ES-I3 (cell line): ENCODE measurements at regions not wholly inside any gene's neighbourhood (a gene's known extent, or its start where the extent isn't known, plus 50 kb on each side); places are given as distances from the start of the nearest gene placed in this dataset.

Experiments used
- H3K36me3 ChIP-seq: 2 replicates; pipeline ENCODE4 v1.6.1; 2013; ENCODE audit warnings: mild to moderate bottlenecking, low read length, control low read depth, moderate library complexity; ENCODE audit not compliant: insufficient read depth
- H3K4me1 ChIP-seq: 2 replicates; pipeline ENCODE4 v1.6.1; 2013; ENCODE audit warnings: mild to moderate bottlenecking, control low read depth, low read length; ENCODE audit not compliant: insufficient read depth
- H3K9ac ChIP-seq: 2 replicates; pipeline ENCODE4 v1.6.1; 2013; ENCODE audit warnings: low read depth, mild to moderate bottlenecking, low read length, moderate library complexity
- H3K9me3 ChIP-seq: 2 replicates; pipeline ENCODE4 v1.6.1; 2013; ENCODE audit warnings: mild to moderate bottlenecking, low read length, moderate library complexity; ENCODE audit not compliant: control insufficient read depth, insufficient read depth

DNA sequence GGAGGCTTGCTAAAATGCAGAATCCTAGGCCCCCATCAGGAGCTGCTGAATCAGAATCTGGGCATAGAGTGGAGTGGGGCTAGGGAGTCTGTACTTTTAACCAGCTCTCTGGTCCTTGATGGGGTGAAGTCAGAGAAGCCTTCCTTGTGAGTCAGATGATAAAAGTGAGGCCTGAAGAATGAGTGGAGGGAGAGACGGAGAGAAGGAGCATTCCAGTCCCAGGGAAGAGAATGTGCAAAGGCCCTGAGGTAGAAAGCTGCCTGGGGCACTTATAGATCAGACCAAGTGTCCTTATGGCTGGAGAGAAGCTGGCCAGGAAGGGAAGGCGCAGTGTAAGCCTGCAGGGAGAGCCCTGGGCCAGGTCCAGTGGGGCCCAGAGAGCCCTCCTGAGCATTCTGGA lies 235.1 kb upstream of the NLRP1 start:
- Histone ChIP-seq H3K4me1 (peaks cover 15% of the 10 kb centered on the region), H3K36me3 (no peaks in the 10 kb centered on the region), H3K9ac (no peak overlapping the region), H3K9me3 (no peaks in the 10 kb centered on the region)

DNA sequence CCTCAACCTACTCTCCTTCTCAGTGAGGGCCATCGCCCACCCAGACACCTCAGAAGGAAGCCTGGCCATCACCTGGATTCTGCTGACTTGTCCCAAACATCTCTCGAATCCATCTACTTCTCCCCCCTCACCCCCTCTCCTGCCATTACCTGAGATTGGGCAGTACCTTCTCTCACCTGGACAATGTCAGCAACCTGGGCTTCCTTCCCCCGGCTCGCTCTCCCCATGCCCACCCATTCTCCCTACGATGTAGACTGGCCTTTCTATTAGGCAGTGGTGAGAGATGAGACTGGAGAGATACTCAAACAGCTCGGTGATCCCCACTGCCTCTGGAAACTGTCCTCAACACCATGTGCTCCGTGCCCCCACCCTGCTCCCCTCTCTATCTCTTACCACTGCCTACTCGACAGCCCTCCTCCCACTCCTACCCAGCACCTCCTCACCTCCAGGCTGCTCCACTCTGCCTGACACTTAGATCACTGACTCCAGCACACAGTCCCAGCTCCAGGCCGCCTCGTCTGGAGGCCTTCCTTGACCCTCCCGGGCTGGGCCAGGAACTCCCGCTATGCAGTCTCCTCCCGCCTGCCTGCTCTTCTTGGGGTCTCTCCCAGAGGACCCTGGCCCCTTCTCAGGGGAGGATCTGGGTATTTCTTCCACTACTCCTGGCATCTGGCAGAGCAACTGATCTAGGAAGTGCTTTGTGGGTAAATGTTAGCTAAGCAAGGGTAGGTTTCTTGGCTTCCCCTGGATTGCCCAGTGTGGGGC lies 235.8 kb upstream of the NLRP1 start:
- no peaks in the 10 kb centered on the region for H3K36me3 ChIP-seq
- H3K4me1 ChIP-seq, result peaks cover 15% of the 10 kb centered on the region
- no peak overlapping the region for H3K9ac ChIP-seq
- H3K9me3 ChIP-seq, result no peaks in the 10 kb centered on the region

DNA sequence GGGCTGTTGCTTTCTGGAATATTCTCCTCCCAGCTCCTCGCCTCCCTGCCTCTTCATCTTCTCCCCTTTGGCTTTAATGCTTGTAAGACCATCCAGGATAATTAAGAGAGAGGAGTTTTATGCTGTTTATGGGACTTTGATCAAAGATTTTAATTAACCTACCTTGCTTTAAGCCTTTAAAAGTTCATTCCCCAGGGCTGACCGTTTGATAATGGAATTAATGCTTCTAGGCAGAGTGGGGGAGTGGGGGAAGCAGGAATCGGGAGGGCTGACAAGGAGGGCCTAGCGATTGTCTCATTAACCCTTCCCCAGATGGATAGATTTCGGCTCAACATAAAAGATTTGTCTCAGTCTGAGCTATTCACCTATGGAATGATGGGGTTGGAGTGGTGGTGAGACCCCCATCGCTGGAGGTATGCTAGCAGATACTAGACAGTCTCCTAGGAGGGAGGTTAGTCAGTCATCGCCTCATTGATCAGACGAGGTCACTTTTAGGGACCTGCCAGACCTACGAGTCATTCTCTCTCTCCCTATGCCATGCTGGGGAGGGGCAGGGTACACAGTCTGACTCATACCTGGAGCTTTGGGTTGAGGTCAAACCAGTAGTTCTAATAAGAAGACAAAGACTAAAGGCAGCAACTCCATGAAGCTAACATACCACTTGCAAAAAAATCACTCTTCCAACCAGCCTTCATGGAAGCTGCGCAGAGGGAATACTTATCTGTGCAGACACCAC lies 236.6 kb upstream of the NLRP1 start:
- H3K4me1 ChIP-seq, result peaks cover 15% of the 10 kb centered on the region
- H3K9ac ChIP-seq, result no peak overlapping the region
- H3K9me3 ChIP-seq, result no peaks in the 10 kb centered on the region
- no peaks in the 10 kb centered on the region for H3K36me3 ChIP-seq

DNA sequence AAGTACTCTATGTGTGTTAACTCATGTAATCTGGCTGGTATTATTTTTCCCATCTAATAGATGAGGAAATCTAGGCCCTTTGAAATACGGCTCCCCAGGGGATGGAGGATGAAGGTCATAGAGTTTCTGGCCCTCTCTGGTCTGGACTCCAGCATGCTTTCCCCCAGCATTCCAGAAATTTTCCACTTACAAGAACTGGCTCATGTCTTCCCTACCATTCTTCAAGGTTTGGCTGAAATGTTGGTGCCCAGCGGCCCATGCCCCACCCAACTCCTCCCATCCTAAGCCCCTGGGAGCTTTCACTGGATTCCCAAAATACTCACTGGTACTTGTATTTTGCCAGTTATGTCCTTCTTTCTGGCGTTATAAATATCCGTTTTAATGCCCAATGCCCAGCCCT lies 237.5 kb upstream of the NLRP1 start:
- H3K36me3 ChIP-seq, result no peaks in the 10 kb centered on the region
- no peak overlapping the region for H3K9ac ChIP-seq
- H3K9me3 ChIP-seq, result no peaks in the 10 kb centered on the region
- peaks cover 10% of the 10 kb centered on the region for H3K4me1 ChIP-seq

DNA sequence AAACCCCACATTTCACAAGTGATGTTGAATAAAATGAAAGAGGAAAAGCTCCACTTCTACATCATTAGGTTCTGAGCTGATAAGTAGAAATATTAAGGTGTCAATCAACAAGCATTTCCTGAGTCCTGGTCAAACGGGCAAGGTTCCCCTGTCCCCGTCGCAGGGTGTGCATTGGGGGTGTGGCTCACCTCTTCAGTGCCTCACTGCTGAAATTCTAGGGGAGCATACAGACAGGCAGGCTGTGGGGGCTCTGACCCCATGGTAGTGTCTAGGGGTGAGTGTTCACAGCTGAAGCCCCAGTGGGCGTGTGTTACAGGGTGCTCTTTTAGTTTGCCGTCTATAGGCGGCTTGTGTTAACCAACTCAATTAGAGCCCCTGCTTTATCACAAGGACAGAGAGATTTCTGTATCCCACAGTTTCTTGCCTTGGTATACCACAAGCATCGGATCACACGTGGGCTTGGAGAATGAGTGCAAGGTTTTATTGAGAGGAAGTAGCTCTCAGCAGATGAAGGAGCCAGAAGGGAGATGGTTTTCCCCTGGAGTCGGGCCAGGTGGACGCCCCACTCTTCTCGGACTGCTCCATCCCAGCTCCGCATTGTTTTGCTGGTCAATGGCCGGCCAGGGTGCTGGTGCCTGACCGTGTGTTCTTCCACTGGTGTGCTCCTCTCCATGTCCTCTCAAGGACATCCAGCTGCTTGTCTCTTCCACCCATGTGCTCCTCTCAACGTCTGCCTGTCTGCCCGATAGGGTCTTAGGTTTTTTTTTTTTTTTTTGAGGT lies 238.2 kb upstream of the NLRP1 start:
- Histone ChIP-seq H3K4me1 (peaks cover 4% of the 10 kb centered on the region), H3K9me3 (no peaks in the 10 kb centered on the region), H3K36me3 (no peaks in the 10 kb centered on the region), H3K9ac (no peak overlapping the region)

DNA sequence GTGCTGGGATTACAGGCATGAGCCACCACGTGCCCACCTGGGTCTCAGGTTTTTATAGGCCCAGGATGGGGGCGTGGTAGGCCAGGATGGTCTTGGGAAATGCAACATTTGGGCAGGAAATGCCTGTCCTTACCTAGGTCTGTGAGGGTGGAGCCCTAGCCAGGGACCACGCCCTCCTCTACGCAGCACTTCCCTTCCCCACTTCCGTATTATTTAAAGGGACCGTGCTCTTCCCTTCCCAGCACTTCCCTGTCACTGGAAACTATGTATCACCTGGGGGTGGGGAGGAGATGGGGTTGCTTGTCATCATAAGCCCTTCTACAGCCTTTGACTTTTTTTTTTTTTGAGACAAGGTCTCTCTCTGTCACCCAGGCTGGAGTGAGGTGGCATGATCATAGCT lies 238.9 kb upstream of the NLRP1 start:
- Histone ChIP-seq H3K36me3 (no peaks in the 10 kb centered on the region), H3K4me1 (peaks cover 4% of the 10 kb centered on the region), H3K9ac (no peak overlapping the region), H3K9me3 (no peaks in the 10 kb centered on the region)

DNA sequence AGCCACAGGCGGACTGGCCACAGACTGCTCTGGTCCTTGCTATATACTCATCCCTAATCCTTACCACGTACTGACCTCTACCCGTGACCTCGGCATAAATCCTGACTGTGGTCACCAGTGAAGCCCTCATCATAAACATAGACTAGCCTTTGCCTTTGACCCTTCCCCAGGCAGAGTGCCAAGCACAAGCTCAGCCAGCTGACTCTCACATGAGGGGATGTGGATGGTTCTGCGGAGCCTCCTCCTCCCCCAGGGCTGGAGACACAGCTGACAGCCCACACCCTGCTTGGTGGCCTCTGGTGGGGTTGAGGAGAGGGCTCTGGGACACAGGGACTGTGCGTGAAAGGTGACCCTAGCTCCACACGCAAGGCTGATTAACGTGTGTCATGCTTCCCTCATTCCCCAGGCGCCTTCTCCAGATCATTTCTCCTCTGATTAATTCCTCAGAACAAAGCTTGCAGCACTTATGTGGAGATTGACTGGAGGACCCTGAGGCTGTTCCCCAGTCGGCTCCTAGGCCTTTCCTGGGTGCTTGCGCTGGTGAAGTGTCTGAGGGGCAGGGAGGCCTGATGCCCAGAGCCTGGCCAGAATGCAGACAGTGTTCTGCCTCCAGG lies 241.5 kb upstream of the NLRP1 start:
- Histone ChIP-seq H3K36me3 (no peaks in the 10 kb centered on the region), H3K9ac (no peak overlapping the region), H3K4me1 (peaks cover 7% of the 10 kb centered on the region), H3K9me3 (no peaks in the 10 kb centered on the region)

DNA sequence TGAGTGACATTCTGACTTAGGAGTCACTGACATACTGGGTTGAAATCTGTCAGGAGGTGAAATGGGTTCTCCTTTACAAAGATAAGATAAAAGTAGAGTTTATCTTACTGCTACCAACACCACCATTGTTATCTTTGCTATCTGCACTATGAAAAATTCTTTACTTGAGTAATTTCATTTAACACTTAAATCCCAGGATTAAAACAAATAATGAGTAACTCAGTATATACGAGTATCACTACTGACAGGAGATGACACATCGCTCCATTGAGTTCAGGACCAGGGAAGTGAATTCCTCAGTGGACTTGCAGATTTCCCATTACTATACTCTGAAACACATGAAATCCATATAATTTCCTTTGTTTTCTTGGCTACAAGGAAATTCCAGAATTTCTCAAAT lies 242.1 kb upstream of the NLRP1 start:
- Histone ChIP-seq H3K9me3 (no peaks in the 10 kb centered on the region), H3K9ac (no peak overlapping the region), H3K4me1 (peaks cover 11% of the 10 kb centered on the region), H3K36me3 (no peaks in the 10 kb centered on the region)

DNA sequence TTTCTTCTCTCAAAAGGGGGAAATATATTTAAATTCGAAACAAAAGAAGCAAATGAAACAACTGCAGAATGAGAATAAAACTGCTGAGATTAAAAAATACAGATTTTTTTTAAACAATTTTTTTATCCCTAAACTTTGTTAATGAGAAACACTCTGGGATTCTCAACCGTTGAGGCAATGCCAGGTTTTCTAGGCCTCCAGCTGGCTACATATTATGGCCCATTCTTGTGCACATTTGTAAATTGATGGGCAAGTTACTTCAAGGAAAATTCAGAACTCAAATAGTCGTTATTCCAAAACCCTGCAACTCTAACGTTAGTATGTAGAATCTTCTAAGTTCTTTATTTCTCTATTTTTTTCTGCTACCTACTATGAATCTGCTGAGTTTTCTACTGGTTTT lies 239.3 kb upstream of the WSCD1 start:
- H3K9me3 ChIP-seq, result no peaks in the 10 kb centered on the region
- no peak overlapping the region for H3K9ac ChIP-seq
- H3K36me3 ChIP-seq, result no peaks in the 10 kb centered on the region
- peaks cover 16% of the 10 kb centered on the region for H3K4me1 ChIP-seq

DNA sequence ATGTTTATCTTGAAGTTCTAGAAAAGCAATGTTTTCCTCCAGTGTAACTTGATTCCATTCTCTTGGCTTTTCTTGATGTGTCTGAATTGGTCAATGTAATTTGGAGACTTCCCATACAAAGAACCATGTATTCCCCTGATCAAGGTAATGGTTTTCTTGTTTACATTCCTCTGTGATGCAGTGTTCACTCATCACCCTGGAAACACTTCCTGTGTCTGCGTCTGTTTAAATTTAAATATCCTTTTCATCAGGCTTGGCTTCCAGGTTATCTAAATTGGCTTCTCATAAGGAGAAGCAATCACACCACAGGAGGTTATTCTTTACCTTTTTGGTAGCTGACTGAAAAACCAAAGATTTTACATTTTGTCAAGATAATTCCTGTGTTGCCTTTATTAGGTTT lies 237.3 kb upstream of the WSCD1 start:
- no peaks in the 10 kb centered on the region for H3K9me3 ChIP-seq
- H3K9ac ChIP-seq, result no peak overlapping the region
- no peaks in the 10 kb centered on the region for H3K36me3 ChIP-seq
- peaks cover 16% of the 10 kb centered on the region for H3K4me1 ChIP-seq

DNA sequence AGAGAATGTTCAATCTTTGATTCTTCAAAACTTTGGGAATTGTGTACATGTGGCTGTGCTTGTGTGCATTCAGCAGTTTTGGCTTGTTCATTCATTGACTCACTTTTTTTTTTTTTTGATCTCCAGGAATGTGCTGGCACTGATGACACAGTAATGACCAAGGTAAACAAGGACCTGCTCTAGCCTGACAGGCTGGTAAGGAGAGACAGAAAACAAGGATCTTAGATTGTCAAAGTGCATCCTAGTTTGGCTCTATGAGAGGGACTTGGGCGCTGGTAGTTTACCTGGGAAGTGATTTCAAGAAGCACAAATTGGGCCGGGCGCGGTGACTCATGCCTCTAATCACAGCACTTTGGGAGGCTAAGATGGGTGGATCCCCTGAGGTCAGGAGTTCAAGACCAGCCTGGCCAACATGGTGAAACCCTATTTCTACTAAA lies 233.1 kb upstream of the WSCD1 start:
- peaks cover 7% of the 10 kb centered on the region; the same call in 1 of the 2 replicates for H3K4me1 ChIP-seq
- no peak overlapping the region for H3K9ac ChIP-seq
- no peaks in the 10 kb centered on the region for H3K36me3 ChIP-seq
- no peaks in the 10 kb centered on the region for H3K9me3 ChIP-seq

DNA sequence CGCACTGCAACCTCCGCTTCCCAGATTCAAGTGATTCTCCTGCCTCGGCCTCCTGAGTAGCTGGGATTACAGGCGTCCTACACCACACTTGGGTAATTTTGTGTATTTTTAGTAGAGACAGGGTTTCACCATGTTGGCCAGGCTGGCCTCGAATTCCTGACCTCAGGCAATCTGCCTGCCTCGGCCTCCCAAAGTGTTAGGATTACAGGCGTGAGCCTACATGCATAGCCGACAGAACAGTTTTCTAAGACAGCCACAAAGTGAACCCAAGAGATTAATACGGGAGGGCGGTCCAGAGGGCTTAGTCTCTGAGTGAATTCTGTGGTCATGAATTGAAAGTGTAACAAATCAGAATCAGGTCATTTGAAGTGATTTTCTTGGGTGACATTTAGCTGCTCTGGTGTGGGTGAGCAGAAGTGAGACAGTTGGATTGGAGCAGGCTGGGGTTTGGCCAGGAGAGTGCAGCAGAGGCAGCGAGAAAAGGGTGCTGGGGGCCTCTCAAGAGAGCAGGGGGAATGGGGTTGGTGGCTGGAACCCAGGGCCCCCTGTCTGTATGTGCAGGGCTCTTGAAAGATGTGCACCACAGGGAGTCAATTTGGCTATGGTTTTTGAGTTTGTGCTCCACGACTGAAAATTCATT lies 231.4 kb upstream of the WSCD1 start:
- H3K4me1 ChIP-seq, result no peaks in the 10 kb centered on the region; the same call in 1 of the 2 replicates
- no peaks in the 10 kb centered on the region for H3K36me3 ChIP-seq
- H3K9me3 ChIP-seq, result no peaks in the 10 kb centered on the region
- H3K9ac ChIP-seq, result no peak overlapping the region

DNA sequence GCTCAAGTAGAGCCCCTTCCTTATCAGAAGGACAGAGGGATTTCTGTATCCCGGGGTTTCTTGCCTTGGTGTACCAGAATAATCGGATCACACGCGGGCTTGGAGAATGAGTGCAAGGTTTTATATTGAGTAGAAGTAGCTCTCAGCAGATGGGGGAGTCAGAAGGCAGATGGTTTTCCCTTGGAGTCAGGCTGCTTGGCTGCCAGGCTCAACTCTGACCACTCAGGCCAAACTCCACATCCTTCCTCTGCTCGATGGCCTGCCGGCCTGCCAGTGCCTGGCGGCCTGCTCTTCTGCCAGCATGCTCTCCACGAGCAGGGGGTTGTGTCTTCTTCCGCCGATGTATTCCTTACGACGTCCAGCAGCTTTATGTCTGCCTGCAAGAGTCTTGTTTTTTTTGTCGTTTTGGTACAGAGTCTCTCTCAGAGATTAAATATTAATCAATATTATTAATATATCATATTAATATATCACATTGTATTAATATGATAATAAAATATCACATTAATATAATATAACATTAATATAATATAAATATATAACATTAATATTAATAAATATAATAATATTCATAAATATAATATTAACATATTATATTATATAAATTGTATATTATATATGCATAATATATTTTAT lies 229.2 kb upstream of the WSCD1 start:
- no peak overlapping the region for H3K9ac ChIP-seq
- H3K36me3 ChIP-seq, result no peaks in the 10 kb centered on the region
- no peaks in the 10 kb centered on the region for H3K9me3 ChIP-seq
- no peaks in the 10 kb centered on the region; the same call in 1 of the 2 replicates for H3K4me1 ChIP-seq
